ENCODE measurements at regions not wholly inside any gene's neighbourhood (a gene's known extent, or its start where the extent isn't known, plus 50 kb on each side); places are given as distances from the start of the nearest gene placed in this dataset.
"Not testable (repeated sequence)": the region's sequence is repeated elsewhere in the genome, so short reads cannot be mapped to it uniquely, and the experiment has no call there.

DNA sequence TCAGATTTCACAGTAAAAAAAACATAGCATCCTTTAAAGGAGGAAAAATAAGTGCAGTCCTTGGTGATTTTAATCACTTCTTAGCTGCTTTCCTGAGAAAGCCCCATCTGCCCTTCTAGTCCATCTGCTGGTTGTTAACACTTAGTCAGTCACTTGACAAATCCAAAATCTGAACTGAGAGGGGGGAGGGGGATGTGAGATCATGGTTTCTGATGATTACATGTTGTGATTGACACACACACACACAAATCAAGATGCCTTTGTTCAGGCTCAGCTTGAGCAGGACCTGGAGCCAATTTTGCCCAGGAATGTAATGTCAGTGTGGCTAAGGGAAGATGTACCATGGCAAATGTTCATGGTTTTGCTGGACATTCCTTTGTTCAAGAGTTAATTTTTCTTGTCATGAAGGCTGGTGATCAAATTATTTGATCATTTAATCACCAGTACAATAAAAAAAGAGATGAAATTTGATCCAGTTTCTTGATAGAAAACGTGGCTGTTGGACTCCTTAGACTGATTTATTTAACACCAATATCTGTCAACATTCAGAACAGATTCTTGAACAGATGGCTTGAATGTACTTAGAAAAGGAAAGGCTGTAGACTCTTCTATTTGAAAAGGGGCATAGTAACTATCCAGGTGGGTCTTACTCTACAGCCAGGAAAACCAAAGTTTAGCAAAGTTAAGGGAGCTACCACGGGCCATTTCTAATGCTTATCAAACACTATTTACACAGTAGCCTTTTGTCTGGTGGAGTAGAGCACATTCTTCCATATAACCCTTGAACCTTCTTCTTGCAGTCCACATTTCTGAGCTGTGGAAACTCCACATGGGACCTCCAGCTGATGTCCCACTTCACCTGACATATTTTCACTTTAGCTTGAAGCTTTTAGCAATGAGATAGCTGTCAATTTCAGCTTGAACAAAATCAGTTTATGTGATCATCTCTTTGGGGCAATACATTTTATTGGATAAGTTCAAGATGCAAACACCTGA, 408.7 kb downstream of the PIK3C3 start:
- no peak for DNase-seq (ENCODE audit: extremely low spot score)
- no peaks in the 10 kb centered on the region for H3K27me3 ChIP-seq
- H3K36me3 ChIP-seq = no peaks in the 10 kb centered on the region
- H3K4me1 ChIP-seq = peaks cover 0 to 11% (median 3%) of the 10 kb centered on the region in 4 donors
- intact Hi-C loops (cut with DNase I) = no loop called here
- no peak overlapping the region for H3K4me3 ChIP-seq
- H3K9me3 ChIP-seq = peaks cover 0 to 4% (median 0%) of the 10 kb centered on the region in 4 donors
- no peak overlapping the region for H3K27ac ChIP-seq (replicated peaks in 1 of 4)
- WGBS = 61% methylated on average over 2 of the region's 2 CpGs
- TF ChIP-seq EP300 (IDR thresholded peaks at IDR 0.05) (no peak), POLR2A (IDR thresholded peaks at IDR 0.05; ENCODE audit: low read depth) (no peak), CTCF (IDR thresholded peaks at IDR 0.05) (no peak), POLR2AphosphoS5 (IDR thresholded peaks at IDR 0.05) (no peak)

- Histone ChIP-seq H3K27me3 (no peaks in the 10 kb centered on the region), H3K27ac (replicated peaks in 1 of 4) (no peak overlapping the region), H3K4me3 (no peak overlapping the region), H3K9me3 (peaks cover 0 to 4% (median 0%) of the 10 kb centered on the region in 4 donors), H3K4me1 (peaks cover 0 to 11% (median 3%) of the 10 kb centered on the region in 4 donors), H3K36me3 (no peaks in the 10 kb centered on the region)
- TF ChIP-seq EP300 (IDR thresholded peaks at IDR 0.05) (no peak), CTCF (IDR thresholded peaks at IDR 0.05) (no peak), POLR2AphosphoS5 (IDR thresholded peaks at IDR 0.05) (no peak), POLR2A (IDR thresholded peaks at IDR 0.05; ENCODE audit: low read depth) (no peak)
- intact Hi-C loops (cut with DNase I) = no loop called here
- 79% methylated on average over 1 of the region's 1 CpG for WGBS
- no peak for DNase-seq (ENCODE audit: extremely low spot score)
These were observed 409.7 kb downstream of the PIK3C3 start for GRCh38 chr18:42364766-42365165.

- Histone ChIP-seq H3K4me1 (peaks cover 0 to 11% (median 3%) of the 10 kb centered on the region in 4 donors), H3K27ac (replicated peaks in 1 of 4) (no peak overlapping the region), H3K9me3 (peaks cover 0 to 4% (median 0%) of the 10 kb centered on the region in 4 donors), H3K27me3 (no peaks in the 10 kb centered on the region), H3K4me3 (no peak overlapping the region), H3K36me3 (no peaks in the 10 kb centered on the region)
- intact Hi-C loops (cut with DNase I) = no loop called here
- 40% methylated on average over 1 of the region's 1 CpG for WGBS
- no peak for DNase-seq (ENCODE audit: extremely low spot score)
- TF ChIP-seq EP300 (IDR thresholded peaks at IDR 0.05) (no peak), POLR2AphosphoS5 (IDR thresholded peaks at IDR 0.05) (no peak), POLR2A (IDR thresholded peaks at IDR 0.05; ENCODE audit: low read depth) (no peak)
These were observed 410.6 kb downstream of the PIK3C3 start for GRCh38 chr18:42365591-42365990.

- 96% methylated on average over 1 of the region's 1 CpG for WGBS
- intact Hi-C loops (cut with DNase I) = no loop called here
- H3K4me3 ChIP-seq = no peak overlapping the region
- TF ChIP-seq POLR2A (IDR thresholded peaks at IDR 0.05; ENCODE audit: low read depth) (no peak), CTCF (IDR thresholded peaks at IDR 0.05) (no peak), EP300 (IDR thresholded peaks at IDR 0.05) (no peak), POLR2AphosphoS5 (IDR thresholded peaks at IDR 0.05) (no peak)
- H3K4me1 ChIP-seq = no peaks in the 10 kb centered on the region
- DNase-seq (ENCODE audit: extremely low spot score) = no peak
- H3K9me3 ChIP-seq = no peaks in the 10 kb centered on the region
- H3K27me3 ChIP-seq = no peaks in the 10 kb centered on the region
- no peaks in the 10 kb centered on the region for H3K36me3 ChIP-seq
- no peak overlapping the region for H3K27ac ChIP-seq (replicated peaks in 1 of 4)
These were observed 418.6 kb downstream of the PIK3C3 start for GRCh38 chr18:42373584-42373983.

GRCh38 chr18:42374961-42375360, 419.9 kb downstream of the PIK3C3 start:
- Histone ChIP-seq H3K4me1 (no peaks in the 10 kb centered on the region), H3K36me3 (no peaks in the 10 kb centered on the region), H3K27me3 (no peaks in the 10 kb centered on the region), H3K4me3 (no peak overlapping the region), H3K9me3 (no peaks in the 10 kb centered on the region), H3K27ac (replicated peaks in 1 of 4) (no peak overlapping the region)
- DNase-seq (ENCODE audit: extremely low spot score) = no peak
- TF ChIP-seq POLR2A (IDR thresholded peaks at IDR 0.05; ENCODE audit: low read depth) (no peak), POLR2AphosphoS5 (IDR thresholded peaks at IDR 0.05) (no peak), CTCF (IDR thresholded peaks at IDR 0.05) (no peak), EP300 (IDR thresholded peaks at IDR 0.05) (no peak)
- intact Hi-C loops (cut with DNase I) = no loop called here

GRCh38 chr18:42378854-42379253, 423.8 kb downstream of the PIK3C3 start:
- H3K9me3 ChIP-seq; H3K27me3 ChIP-seq; H3K4me1 ChIP-seq; intact Hi-C loops (cut with DNase I); H3K4me3 ChIP-seq; H3K36me3 ChIP-seq; DNase-seq (ENCODE audit: extremely low spot score); H3K27ac ChIP-seq (replicated peaks in 1 of 4): not testable (repeated sequence)
- 86% methylated on average over 1 of the region's 1 CpG for WGBS

GRCh38 chr18:42381236-42381635, 426.2 kb downstream of the PIK3C3 start:
- WGBS = 71% methylated on average over 1 of the region's 8 CpGs

More at GRCh38 chr18:42381236-42381635, 426.2 kb downstream of the PIK3C3 start:
- DNase-seq (ENCODE audit: extremely low spot score); H3K4me3 ChIP-seq; H3K27me3 ChIP-seq; intact Hi-C loops (cut with DNase I); H3K4me1 ChIP-seq; H3K9me3 ChIP-seq; H3K36me3 ChIP-seq; H3K27ac ChIP-seq (replicated peaks in 1 of 4): not testable (repeated sequence)
